Skin epidermis (tissue), 12 donors: ENCODE measurements at regions not wholly inside any gene's neighbourhood (a gene's known extent, or its start where the extent isn't known, plus 50 kb on each side); places are given as distances from the start of the nearest gene placed in this dataset.

ENCODE experiments used
- H3K27ac ChIP-seq, 21 experiments: fragments of 200-600 bp; sonication (generic) in 11 of 21; one replicate each; pipeline ENCODE4 v1.5.0; 2020; ENCODE audit warnings: mild to moderate bottlenecking in 3 of 21, inconsistent platforms in 2 of 21, moderate library complexity in 2 of 21
- H3K4me3 ChIP-seq, 7 experiments: fragments of 200-600 bp; sonication (generic) in 2 of 7; one replicate each; pipeline ENCODE4 v1.5.0; 2020; ENCODE audit warnings: inconsistent platforms in 2 of 7, mild to moderate bottlenecking in 2 of 7, moderate library complexity in 1 of 7

DNA sequence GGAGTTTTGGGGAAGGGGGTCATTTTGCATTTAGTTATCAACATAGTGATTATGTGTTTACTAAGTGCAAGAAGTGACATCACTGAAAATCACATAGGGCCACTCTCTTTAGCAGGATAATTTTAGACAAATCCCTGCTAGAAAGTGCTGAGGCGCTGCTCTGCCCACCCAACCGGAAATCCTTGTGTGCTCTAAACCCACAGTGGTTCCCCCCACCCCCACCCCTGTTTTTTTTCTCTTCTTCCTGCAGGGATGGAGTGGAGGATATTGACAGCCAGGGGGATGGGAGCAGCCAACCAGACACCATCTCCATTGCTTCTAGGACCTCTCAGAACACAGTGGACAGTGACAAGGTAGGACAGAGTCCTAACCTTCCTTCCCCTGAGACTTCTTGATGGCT is 234.2 kb upstream of the UMPS start:
- no peak overlapping the region for H3K4me3 ChIP-seq
- H3K27ac ChIP-seq, result no peak overlapping the region

DNA sequence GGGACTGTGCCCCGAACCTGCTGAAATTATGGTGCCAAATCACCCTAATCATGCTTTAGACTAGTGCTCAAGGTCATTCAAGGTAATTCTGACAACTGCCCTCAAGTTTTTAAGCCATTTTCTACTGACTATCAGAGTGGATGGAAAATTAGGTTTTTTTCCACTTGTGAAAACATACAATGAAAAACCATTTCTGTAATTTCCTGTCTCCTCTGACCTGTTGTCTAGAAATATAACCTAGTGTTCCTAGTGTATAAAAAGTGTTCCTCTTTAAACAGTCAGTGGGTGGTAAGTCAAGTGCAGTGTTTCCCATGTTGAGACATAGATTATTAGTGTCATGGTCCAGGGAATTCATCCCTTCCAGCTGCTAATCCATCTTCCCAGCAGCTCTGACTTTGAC is 232.8 kb upstream of the UMPS start:
- H3K27ac ChIP-seq, result no peak overlapping the region

DNA sequence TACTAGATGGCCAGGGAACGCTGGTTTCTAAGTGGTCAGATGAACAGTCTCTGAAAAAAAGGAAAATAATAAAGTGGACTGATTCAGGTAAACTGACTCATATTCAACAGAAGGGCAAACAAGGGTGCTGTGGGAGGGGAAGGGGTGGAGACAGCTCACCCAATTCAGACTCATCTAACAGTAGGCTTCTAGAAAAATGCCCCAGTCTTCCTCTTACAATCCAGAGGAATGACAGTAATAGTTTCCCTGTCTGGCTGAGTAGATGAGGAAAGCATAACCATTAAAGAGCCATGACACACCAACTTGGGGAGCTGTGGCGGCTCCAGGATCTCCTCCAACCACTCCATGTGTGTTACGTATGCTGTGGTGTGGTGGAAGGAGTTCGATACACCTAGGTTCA is 231.4 kb upstream of the UMPS start:
- no peak overlapping the region for H3K27ac ChIP-seq
- no peak overlapping the region for H3K4me3 ChIP-seq

More for the DNA sequence above, 232.8 kb upstream of the UMPS start:
- H3K4me3 ChIP-seq, result no peak overlapping the region

DNA sequence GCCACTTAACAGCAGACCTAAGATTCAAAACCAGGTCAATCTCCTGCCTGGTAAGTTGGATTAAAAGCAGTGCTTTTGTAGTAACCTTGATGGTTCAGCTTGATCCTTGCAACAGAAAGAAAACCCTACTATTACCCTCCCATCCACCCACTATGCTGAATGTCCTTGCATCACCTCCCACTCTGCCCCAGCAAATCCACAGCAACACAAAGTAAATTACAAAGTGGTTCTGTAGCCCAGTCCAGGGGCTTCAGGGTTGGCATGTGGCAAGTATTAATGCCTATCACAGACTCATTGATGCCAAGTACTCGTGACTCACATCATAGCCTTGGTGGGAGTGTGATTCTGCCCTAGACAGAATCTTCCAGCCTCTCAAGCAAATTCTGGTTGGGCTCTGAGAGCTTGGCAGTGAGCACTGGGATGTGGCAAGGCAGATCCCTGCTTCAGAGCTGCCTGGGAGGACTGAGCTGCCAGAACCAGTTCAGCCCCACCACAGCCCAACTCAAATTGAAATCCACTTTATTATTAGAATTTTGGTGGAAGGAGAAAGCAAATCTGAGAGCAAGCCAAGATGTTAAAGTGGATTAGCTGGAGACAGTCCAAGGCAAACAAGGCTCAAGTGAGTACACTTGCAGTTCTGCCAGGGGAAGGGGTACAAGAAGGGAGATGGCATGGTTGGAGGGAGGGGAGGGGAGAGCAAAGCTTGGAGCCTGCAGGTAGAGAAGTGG is 225.8 kb upstream of the UMPS start:
- Histone ChIP-seq H3K27ac (no peak overlapping the region), H3K4me3 (no peak overlapping the region)

DNA sequence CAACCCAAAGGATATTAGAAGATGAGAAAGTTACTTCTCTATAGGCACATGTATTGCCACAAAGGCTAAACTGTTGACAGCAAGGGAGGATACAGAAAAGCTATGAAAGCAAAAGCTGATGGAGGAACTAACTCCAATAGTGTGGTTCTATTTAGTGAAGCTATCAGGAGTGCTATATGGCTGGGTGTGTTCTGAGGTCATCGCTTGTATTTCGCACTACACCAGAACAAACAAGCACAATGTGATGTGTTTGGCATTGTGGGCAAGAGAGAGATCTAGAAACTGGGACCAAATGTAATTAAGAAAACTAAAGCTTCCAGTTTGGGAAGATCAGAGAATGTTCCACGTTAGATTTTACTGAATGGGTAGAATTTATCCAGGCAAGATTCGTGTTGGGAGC is 220.4 kb upstream of the UMPS start:
- Histone ChIP-seq H3K4me3 (no peak overlapping the region), H3K27ac (no peak overlapping the region)

DNA sequence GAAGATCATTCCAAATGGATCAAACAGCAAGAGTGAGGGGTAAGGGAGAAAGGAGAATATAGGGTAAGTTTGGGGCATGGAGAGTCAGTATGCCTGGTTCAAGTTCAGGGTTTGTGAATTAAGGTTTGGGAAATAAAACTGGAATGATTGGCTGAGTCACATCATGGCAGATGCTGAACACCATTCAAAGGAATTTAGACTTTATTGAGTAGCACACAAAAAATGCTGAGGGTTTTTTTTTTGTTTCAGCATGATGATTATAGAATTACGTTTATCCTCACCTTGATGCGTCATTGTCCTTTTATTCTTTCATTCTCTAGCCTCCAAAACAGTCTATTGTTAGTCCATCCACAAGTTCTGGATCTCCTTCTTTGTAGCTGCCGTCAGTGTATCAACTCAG is 220.0 kb upstream of the UMPS start:
- no peak overlapping the region for H3K4me3 ChIP-seq
- H3K27ac ChIP-seq, result no peak overlapping the region

DNA sequence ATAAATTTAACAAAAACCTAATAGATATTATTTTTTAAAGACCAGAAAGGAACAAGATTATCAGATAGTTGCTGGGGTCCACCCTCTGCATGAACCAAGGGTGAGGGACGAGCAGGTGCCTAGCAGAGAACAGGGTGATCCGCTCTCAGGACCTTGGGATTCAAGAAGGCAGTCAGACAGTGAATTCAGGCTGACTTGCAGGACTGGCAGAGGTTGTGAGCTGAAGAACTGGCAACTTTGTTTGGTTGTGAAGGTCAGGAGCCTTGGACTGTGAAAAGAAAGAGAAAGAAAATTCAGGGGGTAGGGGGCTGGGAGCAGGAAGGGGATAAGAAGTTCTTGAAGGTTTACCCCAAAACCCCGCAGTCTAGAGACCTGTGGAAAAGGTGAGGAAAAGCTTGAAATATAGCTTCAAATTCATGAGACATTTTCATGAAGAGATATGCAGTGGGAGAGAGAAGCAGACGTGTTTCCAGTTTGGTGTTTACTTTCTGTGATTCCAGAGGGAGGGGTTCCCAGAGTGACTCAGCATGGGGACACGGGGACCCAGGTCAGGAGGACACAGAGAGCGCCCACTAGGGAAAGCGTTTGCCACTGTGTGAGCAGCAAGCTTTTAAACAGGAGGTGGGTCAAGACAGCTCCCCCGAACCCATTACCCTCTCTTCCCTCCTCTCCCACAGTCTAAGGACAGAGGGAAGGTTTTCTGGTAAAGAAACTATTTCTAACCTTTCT is 217.2 kb upstream of the UMPS start:
- H3K4me3 ChIP-seq, result no peak overlapping the region

DNA sequence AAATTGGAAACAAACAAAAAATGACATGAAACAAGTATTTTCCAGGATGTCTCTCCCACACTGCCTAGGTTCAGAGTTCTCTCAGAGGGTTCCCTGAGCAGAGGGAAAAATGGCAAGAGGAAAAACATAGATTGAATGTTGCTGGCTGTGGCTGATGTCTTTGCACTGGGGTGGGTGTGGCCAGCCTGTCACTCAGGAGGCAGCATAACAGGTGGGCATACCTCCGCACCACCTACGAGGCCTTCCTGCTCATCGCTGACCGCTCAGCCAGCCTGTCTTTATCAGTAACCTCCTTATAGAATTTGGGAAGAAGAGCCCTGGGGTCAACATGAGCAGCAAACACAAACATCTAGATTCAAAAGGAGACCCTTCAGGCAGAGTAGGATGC is 216.6 kb upstream of the UMPS start:
- H3K27ac ChIP-seq, result no peak overlapping the region
- no peak overlapping the region for H3K4me3 ChIP-seq

More for the DNA sequence above, 217.2 kb upstream of the UMPS start:
- no peak overlapping the region for H3K27ac ChIP-seq

DNA sequence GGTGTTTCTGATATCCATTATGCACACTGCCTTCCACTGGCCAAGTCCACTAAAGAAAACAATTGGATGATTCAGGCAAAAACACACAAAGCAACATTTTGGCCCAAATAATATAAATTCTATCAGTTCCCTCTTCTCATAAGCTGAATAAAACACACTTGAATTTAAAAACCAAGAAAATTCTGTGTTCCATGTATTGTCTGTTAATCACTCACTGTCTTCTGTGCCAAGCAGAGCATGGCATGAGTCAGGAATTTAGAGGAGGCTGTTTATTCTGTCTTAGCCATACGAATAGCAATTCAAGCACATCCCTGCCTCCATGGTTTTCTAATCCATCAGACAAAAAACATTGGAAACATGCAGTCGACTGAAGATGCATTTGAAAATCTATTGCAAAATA is 215.6 kb upstream of the UMPS start:
- H3K4me3 ChIP-seq, result no peak overlapping the region
- H3K27ac ChIP-seq, result no peak overlapping the region

DNA sequence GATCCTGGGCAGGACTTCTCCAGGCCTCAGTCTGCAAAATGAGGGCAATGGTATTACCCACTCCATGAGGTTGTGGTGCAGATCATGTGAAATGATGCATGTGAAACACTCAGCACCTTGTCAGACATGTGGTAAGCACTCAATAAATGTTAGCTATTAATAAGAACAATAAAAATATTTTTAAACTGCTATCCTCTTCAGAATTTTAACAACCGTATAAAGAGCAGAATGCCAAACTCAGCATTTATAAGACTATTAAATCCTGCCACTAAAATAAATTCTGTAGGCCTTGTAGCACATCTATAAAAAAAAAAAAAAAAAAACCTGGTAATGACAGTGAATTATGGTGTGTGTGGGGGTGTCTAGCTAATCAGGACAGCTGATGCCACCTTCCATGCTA is 213.9 kb upstream of the UMPS start:
- no peak overlapping the region for H3K4me3 ChIP-seq
- no peak overlapping the region for H3K27ac ChIP-seq

DNA sequence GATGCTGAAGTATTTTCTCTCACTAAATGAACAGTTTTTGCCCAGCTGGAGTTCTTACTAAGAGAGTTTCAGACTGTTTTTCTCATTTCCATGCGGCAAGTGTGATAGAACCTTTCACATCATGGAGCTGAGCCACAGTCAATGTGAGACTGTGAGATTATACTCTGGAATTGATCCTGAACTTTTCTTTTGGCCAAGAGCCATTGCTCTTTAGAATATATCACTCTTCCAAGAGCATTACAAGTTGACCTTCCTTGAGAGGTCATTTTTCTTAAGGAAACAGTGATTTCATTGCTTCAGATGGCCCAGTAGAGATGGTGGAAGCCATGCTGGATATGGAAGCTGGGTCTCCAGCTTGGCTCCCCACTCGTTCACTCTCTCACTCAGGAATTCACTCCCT is 212.9 kb upstream of the UMPS start:
- Histone ChIP-seq H3K27ac (no peak overlapping the region), H3K4me3 (no peak overlapping the region)

DNA sequence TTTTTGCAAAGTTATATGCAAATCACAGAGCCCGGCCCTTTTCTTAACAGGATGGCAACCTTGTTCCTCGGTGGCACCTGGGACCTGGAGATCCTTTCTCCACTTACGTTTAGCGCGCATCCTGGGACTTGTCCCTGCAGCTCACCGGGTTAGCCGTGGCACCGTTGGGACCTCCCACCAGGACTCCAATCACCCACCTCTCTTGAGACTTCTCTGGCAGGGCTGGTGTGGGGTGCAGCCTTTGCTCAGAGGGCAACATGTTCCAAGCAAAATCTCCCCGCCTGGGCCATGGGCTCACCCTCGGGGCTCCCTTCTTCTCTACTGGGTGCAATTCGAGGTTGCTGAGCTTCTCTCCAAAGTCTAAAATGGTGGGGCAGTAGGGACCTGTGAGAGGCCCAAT is 211.9 kb upstream of the UMPS start:
- no peak overlapping the region for H3K4me3 ChIP-seq
- no peak overlapping the region for H3K27ac ChIP-seq

DNA sequence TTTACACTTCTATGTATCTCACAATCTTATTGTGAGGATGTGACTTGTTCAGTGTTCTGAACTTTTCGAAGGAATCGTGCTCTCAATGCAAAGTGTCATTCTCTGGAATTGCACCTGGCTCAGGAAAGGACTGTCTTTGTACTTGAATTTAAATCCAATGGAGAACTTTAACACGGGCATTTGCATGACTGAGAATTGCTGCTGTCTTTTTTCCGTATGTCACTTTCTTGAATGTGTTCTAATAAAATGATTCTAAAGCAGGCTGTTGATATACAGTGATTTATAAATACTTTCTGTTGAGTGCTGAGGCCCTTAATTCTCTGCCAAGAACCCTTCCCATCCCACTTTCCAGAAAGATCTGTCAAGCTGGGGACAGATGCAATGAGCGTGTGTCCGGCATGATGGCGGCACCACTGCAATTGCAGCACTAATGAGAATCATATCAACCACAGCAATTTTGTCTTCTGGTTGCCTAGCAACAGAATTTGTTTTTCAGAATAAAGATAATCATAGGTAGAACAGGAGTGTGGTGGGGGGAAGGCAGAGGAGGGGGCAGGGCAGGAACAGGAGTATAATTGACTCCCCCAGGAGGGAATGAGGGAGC is 210.6 kb upstream of the UMPS start:
- H3K27ac ChIP-seq, result no peak overlapping the region

DNA sequence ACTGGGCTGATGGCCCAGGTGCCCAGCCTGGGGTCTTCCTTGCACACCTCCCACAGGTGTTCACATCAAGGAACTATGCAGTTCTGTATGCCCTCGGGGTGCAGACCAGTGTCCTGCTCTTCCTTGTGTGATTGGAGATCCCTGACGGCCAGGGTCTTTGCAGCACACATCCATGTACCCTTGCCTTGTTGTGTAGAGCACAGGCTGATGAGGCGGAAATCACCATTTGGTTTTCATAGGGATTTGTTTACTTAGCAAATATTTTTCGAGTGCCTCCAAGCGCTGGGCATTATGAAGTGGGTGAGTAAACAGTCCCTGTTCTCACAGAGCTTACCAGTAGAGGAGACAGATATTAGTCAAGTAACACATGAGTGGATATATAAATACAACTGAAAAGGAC is 209.3 kb upstream of the UMPS start:
- no peak overlapping the region for H3K4me3 ChIP-seq
- no peak overlapping the region for H3K27ac ChIP-seq

More for the DNA sequence above, 210.6 kb upstream of the UMPS start:
- no peak overlapping the region for H3K4me3 ChIP-seq

DNA sequence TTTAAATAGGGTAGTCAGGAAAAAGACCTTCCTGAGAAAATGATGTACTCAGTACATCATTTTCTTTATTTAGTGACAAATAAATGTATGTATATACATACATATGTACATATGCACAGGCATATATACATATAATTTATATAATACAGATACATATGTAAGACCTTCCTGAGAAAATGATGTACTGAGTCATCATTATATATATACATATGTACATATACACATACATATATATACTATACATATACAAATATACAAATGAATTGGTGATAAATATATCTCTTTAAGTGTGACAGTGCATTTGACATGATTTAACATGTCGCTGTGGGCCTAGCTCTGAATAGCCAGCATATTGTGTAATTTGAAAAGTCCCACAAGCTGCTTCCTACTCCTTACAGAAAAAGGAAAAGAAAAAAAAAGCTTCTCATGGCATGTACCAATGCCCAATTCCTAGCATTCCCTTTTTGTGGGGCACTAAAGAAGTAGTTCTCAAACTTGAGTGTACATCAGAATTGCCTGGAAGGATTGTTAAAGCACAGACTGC is 208.1 kb upstream of the UMPS start:
- H3K27ac ChIP-seq, result no peak overlapping the region
- H3K4me3 ChIP-seq, result no peak overlapping the region

DNA sequence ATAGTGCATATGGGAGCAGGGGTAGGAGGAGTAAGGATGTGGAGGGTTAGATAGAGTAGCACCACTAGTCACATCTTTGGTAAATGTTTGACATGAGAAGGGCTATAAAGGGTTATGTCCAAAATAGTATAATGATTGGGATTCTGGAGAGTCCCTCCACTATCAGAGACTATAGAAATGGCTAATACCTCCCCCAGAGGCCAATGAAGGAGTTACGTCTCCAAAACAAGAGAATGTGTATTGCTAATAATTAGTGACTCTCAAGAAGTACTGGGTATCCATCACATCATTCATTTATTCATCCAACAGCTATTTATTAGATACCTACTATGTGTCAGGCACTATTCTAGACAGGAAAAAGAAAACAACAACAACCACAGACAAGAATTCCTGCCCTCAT is 203.7 kb upstream of the UMPS start:
- no peak overlapping the region for H3K27ac ChIP-seq
- H3K4me3 ChIP-seq, result no peak overlapping the region

DNA sequence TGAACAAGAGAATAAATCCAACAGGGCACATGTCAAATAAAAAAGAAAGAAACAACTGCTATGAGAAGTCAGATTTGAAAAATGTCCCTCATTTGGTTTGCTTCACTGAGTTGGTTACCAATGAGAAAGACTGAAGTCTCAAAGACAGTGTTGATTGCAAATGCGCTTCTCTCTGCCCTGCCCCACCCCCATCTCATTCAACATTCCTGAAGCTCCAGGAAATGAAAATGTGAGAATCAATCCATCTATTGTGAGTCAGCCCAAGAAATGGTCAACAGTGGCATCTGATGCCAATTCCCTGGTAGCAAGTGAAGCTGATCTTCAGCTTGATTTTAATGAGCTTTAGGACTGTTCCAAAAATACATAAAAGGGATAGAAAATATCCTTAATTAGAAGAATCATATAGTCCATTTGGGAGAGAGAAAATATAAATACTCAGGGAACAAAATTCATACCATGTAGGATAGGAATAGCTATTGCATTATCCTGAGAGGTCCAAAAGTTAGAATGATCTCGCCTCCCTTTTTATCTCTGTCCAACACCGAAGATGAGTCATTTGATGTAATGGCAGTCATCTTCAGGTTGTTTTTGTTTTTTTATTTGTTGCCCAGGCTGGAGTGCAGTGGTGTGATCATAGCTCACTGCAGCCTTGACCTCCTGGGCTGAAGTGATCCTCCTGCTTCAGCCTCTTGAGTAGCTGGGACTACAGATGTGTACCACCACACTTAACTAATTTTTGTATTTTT is 200.3 kb upstream of the UMPS start:
- Histone ChIP-seq H3K27ac (no peak overlapping the region), H3K4me3 (no peak overlapping the region)

DNA sequence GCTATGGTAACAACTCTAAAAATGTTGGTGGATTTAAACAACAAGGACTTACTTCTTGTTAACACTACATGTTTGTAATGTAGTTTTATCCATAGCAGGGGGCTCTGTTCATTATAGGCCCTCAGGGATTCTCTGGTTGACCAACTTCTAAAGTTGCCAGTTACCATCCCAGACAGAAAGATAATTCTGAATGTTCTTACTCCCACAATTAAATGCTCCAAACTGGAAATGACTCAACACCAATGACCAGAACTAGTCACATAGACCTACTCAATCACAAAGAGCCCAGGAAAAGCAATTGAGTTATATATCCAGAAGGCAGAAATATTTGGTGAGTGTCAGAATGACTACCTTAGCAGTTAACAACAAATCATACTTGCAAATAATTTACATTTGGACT is 199.3 kb upstream of the UMPS start:
- H3K27ac ChIP-seq, result no peak overlapping the region
- H3K4me3 ChIP-seq, result no peak overlapping the region

DNA sequence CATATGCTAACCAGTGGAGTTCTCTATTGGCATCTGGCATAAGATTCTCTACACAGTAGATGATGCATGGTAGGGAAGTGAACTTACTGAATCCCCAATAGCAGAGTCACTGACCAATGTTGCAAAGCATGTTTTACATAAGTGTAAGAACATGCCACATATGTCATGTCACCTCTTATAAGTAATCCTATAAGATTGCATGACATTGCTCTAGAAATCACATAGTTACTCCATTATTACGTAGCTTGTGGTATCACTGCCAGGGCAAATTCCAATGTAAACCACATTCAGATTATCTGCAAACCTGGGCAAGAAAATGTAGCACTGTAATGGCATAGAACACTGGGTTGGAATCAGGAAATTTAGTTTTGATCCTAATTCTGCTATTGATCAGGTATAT is 198.2 kb upstream of the UMPS start:
- Histone ChIP-seq H3K27ac (no peak overlapping the region), H3K4me3 (no peak overlapping the region)

DNA sequence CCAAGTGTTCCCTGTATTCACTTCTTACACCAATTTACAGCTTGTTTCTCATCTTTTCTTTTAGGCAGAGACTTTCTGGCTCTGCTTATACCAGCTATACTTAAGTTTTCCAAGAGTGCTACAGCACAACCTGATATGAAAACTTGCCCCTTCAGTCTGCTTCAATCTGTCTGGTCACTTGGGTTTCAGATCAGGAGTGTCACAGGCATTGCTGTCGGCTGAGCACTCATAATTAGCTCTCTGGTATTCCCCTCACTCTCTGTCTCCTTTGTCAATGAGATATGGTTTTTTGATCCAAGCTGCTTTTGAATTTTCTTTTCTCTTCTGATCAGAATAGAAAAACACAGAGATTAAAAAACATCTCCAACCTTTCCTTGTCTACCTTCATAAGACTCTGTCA is 194.9 kb upstream of the UMPS start:
- Histone ChIP-seq H3K4me3 (no peak overlapping the region), H3K27ac (no peak overlapping the region)
